ENCODE measurements at regions not wholly inside any gene's neighbourhood (a gene's known extent, or its start where the extent isn't known, plus 50 kb on each side); places are given as distances from the start of the nearest gene placed in this dataset.

DNA sequence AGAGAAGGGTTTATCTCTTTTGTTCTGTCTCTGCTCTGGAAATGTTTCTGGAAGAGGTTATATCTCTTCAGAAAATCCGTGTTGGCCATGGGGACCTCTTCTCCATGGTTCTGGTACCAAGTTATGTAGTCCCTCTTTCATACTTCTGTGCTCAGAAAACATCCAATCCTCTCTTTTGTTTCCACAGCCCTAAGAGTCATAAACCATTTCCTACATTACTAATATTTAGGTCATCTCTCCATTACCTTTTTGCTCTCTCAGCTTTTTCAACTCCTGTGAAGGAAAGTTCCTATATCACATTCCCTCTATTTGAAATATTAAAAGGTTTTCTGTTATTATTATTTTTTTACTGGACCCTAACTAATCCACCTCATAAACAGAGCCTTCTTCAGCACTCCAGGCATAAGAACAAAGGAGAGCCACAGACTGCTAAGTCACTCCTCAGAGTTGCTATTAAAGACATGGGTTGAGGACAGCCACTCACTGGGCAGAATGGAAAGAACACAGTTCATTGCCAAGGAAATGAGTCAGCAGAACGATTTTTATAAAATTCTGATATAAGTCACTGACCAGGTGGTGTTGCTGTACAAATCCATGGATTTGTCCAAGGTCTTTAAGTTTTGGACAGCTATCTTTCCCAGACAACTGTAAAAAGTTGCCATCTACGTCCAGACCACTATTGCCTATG, 122.4 kb upstream of the NPY2R start:
- DNase-seq (ENCODE audit: low spot score) = peak; percentile 57

GRCh38 chr4:155094201-155094820, 114.1 kb upstream of the NPY2R start:
- DNase-seq (ENCODE audit: low spot score) = no peak

DNA sequence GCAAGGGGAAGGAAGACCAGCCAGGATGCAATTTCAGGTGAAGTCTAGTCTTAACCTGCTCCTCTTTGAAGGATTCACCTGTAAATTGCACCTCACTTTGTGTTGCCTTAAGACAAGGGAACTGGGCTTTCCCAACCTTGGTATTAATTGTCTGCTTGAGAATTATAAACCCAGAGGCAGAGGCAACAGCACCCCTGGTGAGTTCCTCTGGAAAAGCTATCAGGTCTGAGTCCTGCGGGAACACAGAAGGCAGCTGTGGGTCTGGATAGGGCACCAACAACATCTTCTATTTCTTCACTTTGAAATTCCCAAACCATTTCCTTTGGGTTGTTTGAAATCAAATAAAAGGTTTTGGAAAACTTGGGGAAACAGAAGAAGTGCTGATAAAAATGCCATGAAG, 109.2 kb upstream of the NPY2R start:
- DNase-seq (ENCODE audit: low spot score) = no peak

DNA sequence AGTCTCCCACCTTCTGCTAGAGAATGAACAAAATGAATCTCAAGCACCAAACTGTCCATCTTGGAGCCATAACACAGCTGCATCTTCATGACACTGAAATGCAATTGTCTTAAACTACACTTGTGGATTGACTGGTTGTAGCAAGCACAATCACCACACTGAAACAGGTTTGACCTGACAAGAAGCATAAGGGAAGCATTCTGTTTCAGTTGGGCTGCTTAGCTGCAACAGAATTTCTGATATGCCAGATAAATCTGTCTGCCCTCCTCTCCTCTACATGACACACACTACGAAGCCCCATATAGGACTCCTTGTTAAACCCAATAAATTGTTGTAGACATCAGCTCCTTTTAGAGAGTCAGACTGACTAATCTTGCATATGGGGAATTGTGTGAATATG, 101.8 kb upstream of the NPY2R start:
- DNase-seq (ENCODE audit: low spot score) = no peak

- DNase-seq (ENCODE audit: low spot score) = no peak
Observed at GRCh38 chr4:155107059-155107458, 101.4 kb upstream of the NPY2R start.

DNA sequence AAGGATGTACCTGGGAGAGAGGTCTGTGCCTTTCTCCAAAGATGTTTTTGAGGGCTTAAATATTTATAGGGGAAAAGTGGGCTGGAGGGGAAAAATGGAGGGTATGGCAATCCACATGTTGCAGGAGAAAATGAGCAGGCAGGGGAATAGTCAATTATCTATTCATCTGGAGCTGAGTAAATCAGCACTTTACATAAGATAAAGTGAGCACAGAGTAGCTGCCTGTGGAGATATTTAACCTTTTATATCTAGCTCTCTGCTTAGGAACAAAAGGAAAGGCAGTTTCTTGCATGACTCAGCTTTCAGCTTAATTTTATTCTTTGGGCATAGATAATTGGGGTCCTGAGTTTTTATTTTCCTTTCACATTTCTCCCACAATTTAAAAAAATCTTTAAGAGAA, 93.6 kb upstream of the NPY2R start:
- DNase-seq (ENCODE audit: low spot score) = no peak

GRCh38 chr4:155119006-155119405, 89.4 kb upstream of the NPY2R start:
- no peak for DNase-seq (ENCODE audit: low spot score)

- no peak for DNase-seq (ENCODE audit: low spot score)
Observed at GRCh38 chr4:155120536-155120935, 87.9 kb upstream of the NPY2R start.

GRCh38 chr4:155122382-155122781, 86.1 kb upstream of the NPY2R start:
- no peak for DNase-seq (ENCODE audit: low spot score)

DNA sequence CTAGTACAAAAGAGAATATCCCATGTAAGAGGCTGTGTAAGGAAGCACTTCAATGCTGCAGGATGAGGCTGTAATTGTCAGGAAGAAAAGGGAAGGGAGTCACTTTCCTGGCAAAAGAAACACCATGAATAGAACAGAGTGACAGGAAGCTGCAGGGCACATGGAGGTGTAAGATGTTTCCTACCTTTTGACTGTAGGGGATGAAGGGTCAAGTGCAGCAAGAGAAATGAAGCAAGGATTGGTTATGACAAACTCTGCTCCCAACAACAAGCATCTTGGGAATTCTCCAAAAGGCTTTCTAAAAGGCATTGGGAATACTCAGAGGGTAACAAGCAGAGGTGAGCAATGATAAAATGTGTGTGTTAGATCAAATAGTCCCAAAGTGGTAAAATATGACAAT, 74.3 kb upstream of the NPY2R start:
- DNase-seq (ENCODE audit: low spot score) = no peak

DNA sequence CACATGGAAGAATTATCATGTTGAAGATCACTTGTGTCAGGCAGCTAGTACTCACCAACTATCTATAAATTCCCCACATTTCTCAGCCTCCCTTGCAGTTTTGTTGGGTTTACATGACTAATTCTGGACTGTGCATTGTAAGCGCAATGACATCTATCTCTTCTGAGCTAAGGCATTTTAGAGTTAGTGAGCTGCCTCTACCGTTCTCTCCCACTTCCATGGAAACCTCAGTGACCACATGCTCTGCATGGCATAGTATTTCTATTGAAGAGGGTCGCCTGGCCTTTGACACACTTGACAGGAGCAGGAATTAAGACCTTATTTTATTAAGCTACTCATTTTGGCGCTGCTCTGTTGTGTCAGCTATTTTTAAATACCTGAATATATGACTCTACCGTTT, 67.5 kb upstream of the NPY2R start:
- no peak for DNase-seq (ENCODE audit: low spot score)

DNA sequence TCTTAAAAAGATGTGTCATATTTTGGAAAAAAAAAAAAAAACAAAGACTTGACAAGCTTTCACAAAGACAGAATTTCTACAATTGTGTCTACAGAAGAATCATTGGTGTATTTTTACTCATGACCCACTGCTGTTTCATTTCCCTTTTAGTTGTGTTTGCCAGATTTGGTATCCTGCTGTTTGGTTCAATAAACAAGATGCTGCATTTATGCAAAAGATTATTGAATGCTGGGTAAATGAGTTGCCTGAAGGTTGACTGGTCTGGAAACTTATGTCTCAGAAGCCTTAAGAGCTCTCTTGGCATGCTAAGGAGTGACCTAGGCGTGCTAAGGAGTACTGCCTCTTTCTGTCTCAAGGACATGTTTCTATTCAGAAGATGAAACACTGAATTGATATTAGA, 64.9 kb upstream of the NPY2R start:
- DNase-seq (ENCODE audit: low spot score) = no peak

Data from A172 (cell line).